ENCODE measurements at regions not wholly inside any gene's neighbourhood (a gene's known extent, or its start where the extent isn't known, plus 50 kb on each side); places are given as distances from the start of the nearest gene placed in this dataset.

- no peak for DNase-seq (ENCODE audit: low spot score)
These were observed 302.8 kb upstream of the TBC1D5 start for GRCh38 chr3:18044971-18045880.

- no peak for DNase-seq (ENCODE audit: low spot score)
These were observed 301.8 kb upstream of the TBC1D5 start for GRCh38 chr3:18044191-18044590.

- DNase-seq (ENCODE audit: low spot score), result no peak
These were observed 294.0 kb upstream of the TBC1D5 start for GRCh38 chr3:18036450-18036815.

- no peak for DNase-seq (ENCODE audit: low spot score)
These were observed 293.4 kb upstream of the TBC1D5 start for GRCh38 chr3:18035641-18036449.

DNA sequence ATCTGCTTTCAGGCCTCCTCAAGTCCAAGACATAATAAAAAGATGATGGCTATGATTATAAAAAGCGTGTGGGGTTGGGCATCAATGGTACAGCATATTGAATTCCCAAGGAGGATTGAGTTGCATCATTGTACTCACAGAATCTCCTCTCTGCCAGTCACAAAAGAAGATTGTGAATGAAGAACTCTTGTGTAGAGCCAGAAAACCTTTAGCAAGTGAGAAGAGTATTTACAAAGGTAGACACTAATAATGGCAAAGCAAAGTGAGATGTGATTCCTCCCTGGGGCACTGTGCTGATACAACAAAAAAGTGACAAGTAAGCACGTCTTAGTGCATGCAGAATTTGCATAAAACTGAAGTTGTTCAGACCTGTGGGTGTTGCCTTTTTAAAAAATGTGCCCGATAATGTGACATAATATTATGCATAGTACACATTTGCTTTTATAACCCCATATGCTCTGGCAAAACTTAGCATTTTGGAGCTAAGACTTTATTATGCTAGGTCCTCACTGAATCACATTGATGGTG lies 291.2 kb upstream of the TBC1D5 start:
- DNase-seq (ENCODE audit: low spot score), result no peak

GRCh38 chr3:18030371-18030870 lies 288.0 kb upstream of the TBC1D5 start:
- no peak for DNase-seq (ENCODE audit: low spot score)

DNA sequence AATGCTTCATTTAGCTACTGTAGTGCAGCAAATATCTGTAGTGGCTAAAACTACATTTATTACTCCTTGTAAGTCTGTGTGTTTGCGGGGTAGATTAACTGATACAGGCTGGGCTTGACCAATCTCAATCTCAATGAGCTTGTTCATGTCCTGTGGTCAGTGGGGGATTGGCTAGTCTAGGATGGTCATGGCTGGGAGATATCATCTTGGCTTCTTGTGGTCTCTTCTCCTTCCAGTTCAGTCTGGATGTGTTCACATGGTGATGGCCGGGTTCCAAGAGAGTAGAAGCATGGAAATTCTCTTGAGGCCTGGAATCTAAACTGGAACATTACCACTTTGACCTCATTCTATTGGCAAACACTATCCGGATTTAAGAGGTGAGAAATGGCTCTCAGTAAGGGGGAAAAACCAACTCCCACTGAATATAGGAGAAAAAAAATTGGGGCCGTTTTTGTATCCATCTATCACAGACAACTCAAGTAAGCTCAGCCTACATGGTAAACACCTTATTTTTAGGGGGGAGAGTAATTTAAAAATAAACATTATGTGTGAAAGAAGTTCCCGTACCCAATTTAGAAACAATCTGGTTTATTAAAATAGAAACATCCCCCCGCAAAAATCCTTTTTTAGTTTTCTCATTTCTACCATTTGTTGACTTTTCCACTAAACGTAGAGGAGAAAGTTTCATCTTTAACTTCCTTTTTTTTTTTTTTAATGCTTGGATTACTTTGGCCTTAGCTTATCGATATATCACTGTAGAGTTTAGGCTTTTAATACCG lies 284.9 kb upstream of the TBC1D5 start:
- no peak for DNase-seq (ENCODE audit: low spot score)

GRCh38 chr3:18024715-18025114 lies 282.3 kb upstream of the TBC1D5 start:
- DNase-seq (ENCODE audit: low spot score), result no peak

DNA sequence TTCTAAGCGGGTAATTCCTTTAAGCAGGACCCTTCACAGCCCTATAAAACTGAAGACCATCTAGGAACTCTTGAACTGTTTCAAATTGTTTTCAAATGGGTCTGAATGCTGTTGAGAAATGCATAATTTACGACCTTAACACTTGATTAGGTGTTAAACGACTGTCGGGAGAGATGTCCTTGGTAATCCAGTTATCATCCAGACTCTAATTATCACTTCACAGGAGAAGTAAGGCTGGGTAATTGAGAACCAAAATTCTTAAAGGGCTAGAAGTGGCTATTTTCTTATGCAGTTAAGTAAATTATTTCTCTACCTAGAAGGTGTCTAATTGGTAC lies 276.7 kb upstream of the TBC1D5 start:
- no peak for DNase-seq (ENCODE audit: low spot score)

DNA sequence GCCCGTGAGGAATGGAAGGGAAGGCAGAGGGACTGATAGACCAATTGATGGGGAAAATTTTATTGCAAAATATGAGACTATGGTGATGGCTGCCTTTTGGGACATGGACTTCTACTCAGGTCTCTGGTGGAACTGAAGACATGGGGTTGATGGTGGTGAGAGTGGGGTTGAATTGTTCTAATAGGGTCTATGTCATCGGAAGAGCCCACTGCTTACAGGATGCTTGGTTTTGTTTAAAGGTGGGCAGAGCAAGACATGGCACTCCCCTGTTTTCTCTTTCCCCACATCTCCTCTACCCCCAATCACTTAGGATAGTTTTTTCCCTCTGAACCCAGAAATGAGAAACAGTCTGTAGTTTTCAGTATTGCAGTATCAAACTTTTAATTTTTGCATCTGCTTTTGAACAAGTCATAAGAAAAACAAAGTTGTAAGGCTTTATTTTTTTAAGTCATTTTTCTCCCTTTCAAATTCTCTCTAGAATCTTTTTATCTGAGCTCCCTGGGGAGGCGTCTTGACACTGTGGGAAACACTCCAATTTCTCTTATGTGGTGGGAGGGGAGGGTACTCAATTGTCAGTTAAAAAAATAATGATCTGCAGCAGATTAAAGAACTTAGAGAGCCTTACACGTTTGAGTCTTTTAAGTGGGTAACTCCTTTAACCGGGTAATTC lies 276.2 kb upstream of the TBC1D5 start:
- DNase-seq (ENCODE audit: low spot score), result no peak

DNA sequence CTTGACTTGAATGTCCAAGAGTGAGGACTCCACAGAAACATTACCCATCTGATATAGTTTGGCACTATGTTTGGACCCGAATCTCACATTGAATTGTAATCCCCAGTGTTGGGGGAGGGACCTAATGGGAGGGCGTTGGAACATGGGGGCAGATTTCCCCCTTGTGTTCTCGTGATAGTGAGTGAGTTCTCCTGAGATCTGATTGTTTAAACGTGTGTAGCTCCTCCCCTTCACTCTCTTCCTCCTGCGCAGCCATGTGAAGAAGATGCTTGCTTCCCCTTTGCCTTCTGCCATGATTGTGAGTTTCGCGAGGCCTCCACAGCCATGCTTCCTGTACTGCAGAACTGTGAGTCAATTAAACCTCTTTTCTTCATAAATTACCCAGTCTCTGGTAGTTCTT lies 273.9 kb upstream of the TBC1D5 start:
- no peak for DNase-seq (ENCODE audit: low spot score)

DNA sequence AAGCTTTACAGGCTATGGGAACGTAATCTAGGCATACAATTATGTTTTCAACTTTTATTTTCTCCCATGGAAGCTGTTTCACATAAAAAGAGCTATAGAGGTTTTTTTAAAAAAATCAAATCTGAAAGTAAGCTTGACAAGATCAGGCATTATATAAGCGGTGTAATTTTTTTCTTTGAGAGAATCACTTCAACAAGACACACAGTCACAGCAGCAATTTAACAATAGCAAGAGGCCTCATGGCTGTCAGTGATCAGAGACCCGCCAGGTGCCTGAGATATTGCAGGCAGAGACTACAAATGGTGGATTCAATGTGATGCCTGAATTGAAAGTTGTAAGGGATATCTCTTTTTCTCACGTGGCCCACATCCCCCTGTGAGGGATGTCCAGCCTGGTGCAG lies 270.5 kb upstream of the TBC1D5 start:
- no peak for DNase-seq (ENCODE audit: low spot score)

GRCh38 chr3:18012436-18012835 lies 270.0 kb upstream of the TBC1D5 start:
- DNase-seq (ENCODE audit: low spot score), result no peak

GRCh38 chr3:18011387-18011786 lies 269.0 kb upstream of the TBC1D5 start:
- no peak for DNase-seq (ENCODE audit: low spot score)

- DNase-seq (ENCODE audit: low spot score), result no peak
These were observed 267.6 kb upstream of the TBC1D5 start for GRCh38 chr3:18010001-18010400.

DNA sequence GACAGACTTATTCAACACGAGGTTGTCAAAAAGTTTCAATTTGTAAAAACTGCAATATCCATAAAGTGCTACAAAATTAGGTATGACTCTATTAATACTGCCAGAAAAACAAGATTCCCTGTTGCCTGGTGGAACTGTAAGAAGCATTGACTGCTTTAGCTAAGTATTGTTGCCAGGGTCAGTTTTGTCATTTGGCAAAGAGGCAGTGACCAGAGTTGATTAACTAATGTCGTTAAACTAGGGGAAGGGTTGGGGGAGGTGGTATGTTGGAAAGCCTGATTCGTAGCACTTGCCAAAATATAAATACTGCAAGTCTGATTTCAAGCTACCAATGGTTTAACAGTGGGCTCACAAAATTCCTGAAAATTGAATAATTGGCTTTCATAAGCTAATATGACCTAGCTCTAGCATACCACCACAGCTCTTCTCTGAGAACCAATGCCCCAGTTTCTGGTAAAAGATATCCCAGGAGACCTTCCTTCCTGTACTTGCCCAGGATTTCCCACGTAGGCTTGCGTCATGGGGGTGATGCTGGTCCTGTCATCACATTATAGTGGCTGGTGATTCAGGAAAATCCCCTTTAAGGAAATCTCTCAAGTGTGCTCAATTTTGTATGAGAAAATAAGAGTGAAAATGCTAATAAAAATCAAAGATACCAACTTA lies 266.4 kb upstream of the TBC1D5 start:
- DNase-seq (ENCODE audit: low spot score), result no peak

DNA sequence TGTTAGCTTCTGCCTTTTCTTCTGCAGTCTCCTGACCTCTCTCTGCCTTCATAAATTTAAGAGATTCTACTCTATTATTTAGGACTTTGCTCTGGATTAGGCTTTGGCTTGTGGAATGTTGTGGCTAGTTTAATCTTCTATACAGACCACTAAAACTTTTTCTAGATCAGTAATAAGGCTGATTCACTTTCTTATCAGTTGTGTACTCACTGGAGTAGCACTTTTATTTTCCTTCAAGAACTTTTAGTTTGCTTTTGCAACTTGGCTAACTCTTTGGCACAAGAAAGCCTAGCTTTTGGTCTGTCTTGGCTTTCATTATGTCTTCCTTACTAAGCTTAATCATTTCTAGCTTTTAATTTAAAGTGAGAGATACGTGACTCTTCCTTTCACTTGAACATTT lies 265.5 kb upstream of the TBC1D5 start:
- DNase-seq (ENCODE audit: low spot score), result no peak

- DNase-seq (ENCODE audit: low spot score), result no peak
These were observed 253.3 kb upstream of the TBC1D5 start for GRCh38 chr3:17995769-17996168.

DNA sequence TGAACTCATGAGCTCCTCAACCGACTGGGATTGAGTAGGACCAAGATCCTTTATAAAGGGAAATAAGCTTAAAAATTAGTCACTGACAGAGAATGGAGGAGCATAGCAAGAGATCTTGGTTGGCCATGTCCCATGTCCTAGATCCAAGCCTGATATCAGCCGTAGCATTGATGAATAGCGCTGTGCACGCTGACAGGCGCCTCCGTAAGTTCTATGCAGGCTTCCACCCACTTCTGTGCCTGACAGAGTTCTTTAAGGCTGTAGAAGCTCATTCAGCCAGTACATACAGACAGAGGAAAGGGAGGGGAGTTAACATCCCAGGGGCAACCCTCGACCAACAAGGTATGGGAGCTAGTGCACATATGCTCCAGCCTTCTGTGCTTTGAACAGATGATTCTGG lies 251.7 kb upstream of the TBC1D5 start:
- DNase-seq (ENCODE audit: low spot score), result no peak

- no peak for DNase-seq (ENCODE audit: low spot score)
These were observed 248.0 kb upstream of the TBC1D5 start for GRCh38 chr3:17990390-17990789.

DNA sequence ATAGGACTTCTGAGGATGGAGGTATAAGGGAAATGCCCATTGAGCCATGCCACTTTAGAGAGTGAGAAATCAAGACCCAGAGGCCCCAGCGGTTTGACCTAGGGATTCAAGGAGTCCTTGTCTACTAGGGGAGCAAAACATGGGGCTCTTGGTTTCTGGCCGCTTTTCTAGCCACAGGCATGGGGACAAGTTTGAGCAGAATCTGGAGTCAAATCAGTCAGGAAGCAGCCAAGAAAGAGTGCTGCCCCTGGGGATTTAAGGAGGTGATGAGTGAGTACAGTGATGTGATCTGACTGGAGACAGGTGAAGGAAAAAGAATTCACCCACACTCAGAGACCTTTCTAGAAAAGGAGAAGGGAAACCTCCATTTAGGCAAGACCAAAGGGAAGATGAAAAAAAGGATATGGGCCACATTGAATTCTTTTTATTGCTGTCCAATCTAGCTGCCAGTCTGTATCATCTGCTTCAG lies 244.0 kb upstream of the TBC1D5 start:
- DNase-seq (ENCODE audit: low spot score), result no peak

Measured in hepatic stellate cell (primary cell).